NCI-H2196 (cell line): ENCODE measurements at regions not wholly inside any gene's neighbourhood (a gene's known extent, or its start where the extent isn't known, plus 50 kb on each side); places are given as distances from the start of the nearest gene placed in this dataset.
"Not testable (repeated sequence)": the region's sequence is repeated elsewhere in the genome, so short reads cannot be mapped to it uniquely, and the experiment has no call there.

ENCODE experiments used
- DNase-seq: peaks from one replicate; lab custom pipeline; 2025; ENCODE audit not compliant: unreplicated experiment; lab: John Stamatoyannopoulos, UW

GRCh38 chr11:71333473-71333872, 81.1 kb upstream of the SHANK2 start:
- DNase-seq, result no peak

GRCh38 chr11:71332447-71332846, 80.1 kb upstream of the SHANK2 start:
- no peak for DNase-seq

GRCh38 chr11:71332046-71332445, 79.7 kb upstream of the SHANK2 start:
- no peak for DNase-seq

GRCh38 chr11:71331631-71332030, 79.3 kb upstream of the SHANK2 start:
- no peak for DNase-seq

GRCh38 chr11:71330996-71331395, 78.6 kb upstream of the SHANK2 start:
- DNase-seq, result no peak

- DNase-seq, result no peak
Measured at GRCh38 chr11:71330349-71330748, 78.0 kb upstream of the SHANK2 start.

GRCh38 chr11:71329786-71330185, 77.4 kb upstream of the SHANK2 start:
- no peak for DNase-seq

GRCh38 chr11:71329165-71329510, 76.8 kb upstream of the SHANK2 start:
- DNase-seq, result no peak

- no peak for DNase-seq
Measured at GRCh38 chr11:71327156-71328085, 75.0 kb upstream of the SHANK2 start.

- no peak for DNase-seq
Measured at GRCh38 chr11:71326328-71326940, 74.1 kb upstream of the SHANK2 start.

GRCh38 chr11:71325418-71326327, 73.3 kb upstream of the SHANK2 start:
- no peak for DNase-seq

- no peak for DNase-seq
Measured at GRCh38 chr11:71324788-71325417, 72.5 kb upstream of the SHANK2 start.

- DNase-seq, result no peak
Measured at GRCh38 chr11:71323876-71324526, 71.6 kb upstream of the SHANK2 start.

GRCh38 chr11:71322861-71323582, 70.6 kb upstream of the SHANK2 start:
- no peak for DNase-seq

GRCh38 chr11:71322192-71322735, 69.9 kb upstream of the SHANK2 start:
- no peak for DNase-seq

GRCh38 chr11:71321433-71322191, 69.2 kb upstream of the SHANK2 start:
- DNase-seq, result no peak

- no peak for DNase-seq
Measured at GRCh38 chr11:71316701-71317100, 64.3 kb upstream of the SHANK2 start.

GRCh38 chr11:71312616-71313015, 60.2 kb upstream of the SHANK2 start:
- DNase-seq, result not testable (repeated sequence)
